ENCODE measurements at regions not wholly inside any gene's neighbourhood (a gene's known extent, or its start where the extent isn't known, plus 50 kb on each side); places are given as distances from the start of the nearest gene placed in this dataset.

GRCh38 chr13:76735641-76736040, 150.6 kb downstream of the KCTD12 start:
- H3K4me1 Mint-ChIP-seq (ENCODE audit: low read depth), result no peaks in the 10 kb centered on the region
- no peaks in the 10 kb centered on the region for H3K36me3 Mint-ChIP-seq (ENCODE audit: low read depth)
- ATAC-seq (no peak), DNase-seq (no peak)
- intact Hi-C loops (cut with micrococcal nuclease), result no loop called here
- ChIA-PET CTCF (interaction anchor here (1.0 kb wide), 1 partner anchor 12 kb away, joined by 4 read pairs; no protein-coding TSS in a partner anchor), POLR2A (no interaction called here)
- TF ChIP-seq CTCF (IDR thresholded peaks at IDR 0.05), result no peak
- H3K9me3 Mint-ChIP-seq, result no peaks in the 10 kb centered on the region
- no peak overlapping the region for H3K27ac Mint-ChIP-seq
- H3K27me3 Mint-ChIP-seq, result no peaks in the 10 kb centered on the region
- no peak overlapping the region for H3K4me3 Mint-ChIP-seq

- no peak overlapping the region for H3K27ac Mint-ChIP-seq
- H3K27me3 Mint-ChIP-seq, result no peaks in the 10 kb centered on the region
- intact Hi-C loops (cut with micrococcal nuclease), result no loop called here
- no peaks in the 10 kb centered on the region for H3K4me1 Mint-ChIP-seq (ENCODE audit: low read depth)
- H3K36me3 Mint-ChIP-seq (ENCODE audit: low read depth), result no peaks in the 10 kb centered on the region
- TF ChIP-seq CTCF (IDR thresholded peaks at IDR 0.05), result no peak
- H3K9me3 Mint-ChIP-seq, result no peaks in the 10 kb centered on the region
- ATAC-seq (no peak), DNase-seq (no peak)
- POLR2A ChIA-PET, result no interaction called here
- H3K4me3 Mint-ChIP-seq, result no peak overlapping the region
- CTCF ChIA-PET, result no interaction called here
These were observed 152.5 kb downstream of the KCTD12 start for GRCh38 chr13:76733671-76734070.

- no peaks in the 10 kb centered on the region for H3K36me3 Mint-ChIP-seq (ENCODE audit: low read depth)
- H3K27ac Mint-ChIP-seq, result no peak overlapping the region
- H3K9me3 Mint-ChIP-seq, result no peaks in the 10 kb centered on the region
- intact Hi-C loops (cut with micrococcal nuclease), result no loop called here
- no peak overlapping the region for H3K4me3 Mint-ChIP-seq
- ChIA-PET CTCF (no interaction called here), POLR2A (no interaction called here)
- no peak for ATAC-seq
- no peaks in the 10 kb centered on the region for H3K4me1 Mint-ChIP-seq (ENCODE audit: low read depth)
- no peaks in the 10 kb centered on the region for H3K27me3 Mint-ChIP-seq
- TF ChIP-seq CTCF (IDR thresholded peaks at IDR 0.05), result no peak
- DNase-seq, result no peak
These were observed 153.8 kb downstream of the KCTD12 start for GRCh38 chr13:76732367-76732766.

GRCh38 chr13:76730220-76730619, 156.0 kb downstream of the KCTD12 start:
- ATAC-seq, result no peak
- CTCF ChIA-PET, result interaction anchor here (0.7 kb wide), 1 partner anchor 11 kb away, joined by 3 read pairs; no protein-coding TSS in a partner anchor

GRCh38 chr13:76729691-76730090, 156.5 kb downstream of the KCTD12 start:
- Mint-ChIP-seq H3K36me3 (ENCODE audit: low read depth) (no peaks in the 10 kb centered on the region), H3K27ac (no peak overlapping the region), H3K27me3 (no peaks in the 10 kb centered on the region), H3K4me1 (ENCODE audit: low read depth) (no peaks in the 10 kb centered on the region), H3K9me3 (no peaks in the 10 kb centered on the region), H3K4me3 (no peak overlapping the region)
- intact Hi-C loops (cut with micrococcal nuclease), result no loop called here
- TF ChIP-seq CTCF (IDR thresholded peaks at IDR 0.05), result no peak
- CTCF ChIA-PET, result interaction anchor here (0.7 kb wide), 1 partner anchor 10 kb away, joined by 3 read pairs; no protein-coding TSS in a partner anchor
- DNase-seq, result no peak
- no peak for ATAC-seq
- POLR2A ChIA-PET, result no interaction called here

More at GRCh38 chr13:76730220-76730619, 156.0 kb downstream of the KCTD12 start:
- H3K4me1 Mint-ChIP-seq (ENCODE audit: low read depth), result no peaks in the 10 kb centered on the region
- intact Hi-C loops (cut with micrococcal nuclease), result no loop called here
- no peaks in the 10 kb centered on the region for H3K27me3 Mint-ChIP-seq
- no peak overlapping the region for H3K4me3 Mint-ChIP-seq
- no peak for DNase-seq
- no peak for TF ChIP-seq CTCF (IDR thresholded peaks at IDR 0.05)
- no peak overlapping the region for H3K27ac Mint-ChIP-seq
- H3K9me3 Mint-ChIP-seq, result no peaks in the 10 kb centered on the region
- H3K36me3 Mint-ChIP-seq (ENCODE audit: low read depth), result no peaks in the 10 kb centered on the region
- POLR2A ChIA-PET, result no interaction called here
